HEK293 (cell line): ENCODE measurements at regions not wholly inside any gene's neighbourhood (a gene's known extent, or its start where the extent isn't known, plus 50 kb on each side); places are given as distances from the start of the nearest gene placed in this dataset.

ENCODE experiments used
- KLF10 ChIP-seq: fragments of 450-650 bp; IDR thresholded peaks from 2 replicates; pipeline ENCODE4 v1.5.1; 2018; ENCODE audit warnings: missing biosample characterization, mild to moderate bottlenecking, missing genetic modification characterization
- ZNF114 ChIP-seq: fragments of 450-650 bp; formaldehyde crosslinking; IDR thresholded peaks from 2 replicates; pipeline ENCODE4 v1.5.0; 2017; ENCODE audit warnings: missing biosample characterization, missing genetic modification characterization
- ZNF138 ChIP-seq: fragments of 450-650 bp; formaldehyde crosslinking; IDR thresholded peaks from 2 replicates; pipeline ENCODE4 v1.5.1; 2016; ENCODE audit warnings: missing biosample characterization, missing genetic modification characterization, borderline replicate concordance
- ZNF221 ChIP-seq: fragments of 450-650 bp; formaldehyde crosslinking; IDR thresholded peaks from 2 replicates; pipeline ENCODE4 v1.5.1; 2017; ENCODE audit warnings: missing biosample characterization, missing genetic modification characterization, borderline replicate concordance
- ZNF239 ChIP-seq: fragments of 450-650 bp; formaldehyde crosslinking; IDR thresholded peaks from 2 replicates; pipeline ENCODE4 v1.5.1; 2016; ENCODE audit warnings: missing biosample characterization, missing genetic modification characterization
- ZNF544 ChIP-seq: fragments of 450-650 bp; formaldehyde crosslinking; IDR thresholded peaks from 2 replicates; pipeline ENCODE4 v1.5.0; 2017; ENCODE audit warnings: missing biosample characterization, missing genetic modification characterization
- ZNF549 ChIP-seq: fragments of 450-650 bp; IDR thresholded peaks from 2 replicates; pipeline ENCODE4 v1.5.1; 2018; ENCODE audit warnings: missing biosample characterization, missing genetic modification characterization, mild to moderate bottlenecking, inconsistent platforms, moderate library complexity
- ZNF596 ChIP-seq: fragments of 450-650 bp; IDR thresholded peaks from 2 replicates; pipeline ENCODE4 v1.5.0; 2018; ENCODE audit warnings: missing biosample characterization, mild to moderate bottlenecking, missing genetic modification characterization, moderate library complexity
- ZNF626 ChIP-seq: fragments of 450-650 bp; sonication (Bioruptor Pico); formaldehyde crosslinking; IDR thresholded peaks from 2 replicates; pipeline ENCODE4 v1.5.1; 2018; ENCODE audit warnings: missing biosample characterization, missing genetic modification characterization, inconsistent platforms
- TF ChIP-seq, protein P1 (sequence below): fragments of 450-650 bp; formaldehyde crosslinking; IDR thresholded peaks from 2 replicates; pipeline ENCODE4 v1.5.1; 2016; ENCODE audit warnings: missing biosample characterization, missing genetic modification characterization
- TF ChIP-seq, protein P2 (sequence below): fragments of 450-650 bp; formaldehyde crosslinking; IDR thresholded peaks from 2 replicates; pipeline ENCODE4 v1.5.1; 2016; ENCODE audit warnings: missing biosample characterization, missing genetic modification characterization, low read depth
- TF ChIP-seq, protein P3 (sequence below): fragments of 450-650 bp; formaldehyde crosslinking; IDR thresholded peaks from 2 replicates; pipeline ENCODE4 v1.5.1; 2016; ENCODE audit warnings: missing biosample characterization, missing genetic modification characterization

DNA sequence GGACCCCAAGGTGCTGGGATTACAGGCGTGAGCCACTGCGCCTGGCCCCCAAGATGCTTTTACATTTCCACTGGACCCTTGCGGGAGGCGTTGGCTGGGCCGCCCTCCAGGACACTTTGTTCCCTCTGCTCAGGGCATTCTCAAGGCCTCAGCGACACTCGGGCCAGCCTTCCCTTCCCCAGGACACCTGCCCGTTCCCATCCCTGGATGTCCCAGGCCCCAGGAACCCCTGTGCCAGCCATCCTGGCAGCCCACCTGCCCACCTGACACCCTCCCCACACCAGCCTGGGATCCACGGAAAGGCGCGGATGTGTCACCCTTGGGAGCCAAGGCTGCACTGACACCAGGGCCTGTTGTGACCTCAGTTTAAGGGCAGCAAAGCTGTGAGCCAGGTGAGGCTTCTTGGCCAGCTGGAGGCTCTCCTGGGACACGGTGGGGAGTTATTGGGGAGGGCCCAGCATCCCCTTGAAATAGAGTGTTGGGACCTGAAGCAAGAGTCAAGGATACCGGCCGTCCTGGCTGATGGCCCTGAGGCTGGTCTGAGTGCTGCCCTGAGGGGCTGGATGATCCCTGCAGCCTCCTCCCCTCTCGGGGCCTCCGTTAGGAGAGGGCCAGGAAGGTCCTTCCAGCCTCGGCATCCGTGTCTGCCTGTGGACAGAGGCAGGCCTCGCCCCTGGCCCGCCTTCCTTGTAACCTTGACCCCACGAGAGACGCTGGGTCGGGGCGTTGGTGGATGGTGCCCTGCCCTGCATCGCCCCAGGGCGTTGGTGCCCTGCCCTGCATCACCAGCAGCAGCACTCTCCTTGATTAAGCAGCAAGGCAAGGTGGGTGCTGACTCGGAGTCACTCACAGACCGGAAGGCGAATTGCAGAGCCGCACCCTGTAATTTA, 84.2 kb upstream of the BHLHE23 start:
- TF ChIP-seq ZNF138 (tag by site-specific recombination) (no peak), ZNF626 (no peak), ZNF596 (tag by site-specific recombination) (no peak), ZNF221 (tag by site-specific recombination) (no peak), ZNF114 (tag by site-specific recombination) (no peak), ZNF544 (no peak), ZNF549 (tag by site-specific recombination) (no peak), ZNF239 (tag by site-specific recombination) (no peak), KLF10 (tag by site-specific recombination) (no peak)
- TF ChIP-seq, protein P1, sequence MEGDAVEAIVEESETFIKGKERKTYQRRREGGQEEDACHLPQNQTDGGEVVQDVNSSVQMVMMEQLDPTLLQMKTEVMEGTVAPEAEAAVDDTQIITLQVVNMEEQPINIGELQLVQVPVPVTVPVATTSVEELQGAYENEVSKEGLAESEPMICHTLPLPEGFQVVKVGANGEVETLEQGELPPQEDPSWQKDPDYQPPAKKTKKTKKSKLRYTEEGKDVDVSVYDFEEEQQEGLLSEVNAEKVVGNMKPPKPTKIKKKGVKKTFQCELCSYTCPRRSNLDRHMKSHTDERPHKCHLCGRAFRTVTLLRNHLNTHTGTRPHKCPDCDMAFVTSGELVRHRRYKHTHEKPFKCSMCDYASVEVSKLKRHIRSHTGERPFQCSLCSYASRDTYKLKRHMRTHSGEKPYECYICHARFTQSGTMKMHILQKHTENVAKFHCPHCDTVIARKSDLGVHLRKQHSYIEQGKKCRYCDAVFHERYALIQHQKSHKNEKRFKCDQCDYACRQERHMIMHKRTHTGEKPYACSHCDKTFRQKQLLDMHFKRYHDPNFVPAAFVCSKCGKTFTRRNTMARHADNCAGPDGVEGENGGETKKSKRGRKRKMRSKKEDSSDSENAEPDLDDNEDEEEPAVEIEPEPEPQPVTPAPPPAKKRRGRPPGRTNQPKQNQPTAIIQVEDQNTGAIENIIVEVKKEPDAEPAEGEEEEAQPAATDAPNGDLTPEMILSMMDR (tag by site-specific recombination), result no peak
- TF ChIP-seq, protein P2, sequence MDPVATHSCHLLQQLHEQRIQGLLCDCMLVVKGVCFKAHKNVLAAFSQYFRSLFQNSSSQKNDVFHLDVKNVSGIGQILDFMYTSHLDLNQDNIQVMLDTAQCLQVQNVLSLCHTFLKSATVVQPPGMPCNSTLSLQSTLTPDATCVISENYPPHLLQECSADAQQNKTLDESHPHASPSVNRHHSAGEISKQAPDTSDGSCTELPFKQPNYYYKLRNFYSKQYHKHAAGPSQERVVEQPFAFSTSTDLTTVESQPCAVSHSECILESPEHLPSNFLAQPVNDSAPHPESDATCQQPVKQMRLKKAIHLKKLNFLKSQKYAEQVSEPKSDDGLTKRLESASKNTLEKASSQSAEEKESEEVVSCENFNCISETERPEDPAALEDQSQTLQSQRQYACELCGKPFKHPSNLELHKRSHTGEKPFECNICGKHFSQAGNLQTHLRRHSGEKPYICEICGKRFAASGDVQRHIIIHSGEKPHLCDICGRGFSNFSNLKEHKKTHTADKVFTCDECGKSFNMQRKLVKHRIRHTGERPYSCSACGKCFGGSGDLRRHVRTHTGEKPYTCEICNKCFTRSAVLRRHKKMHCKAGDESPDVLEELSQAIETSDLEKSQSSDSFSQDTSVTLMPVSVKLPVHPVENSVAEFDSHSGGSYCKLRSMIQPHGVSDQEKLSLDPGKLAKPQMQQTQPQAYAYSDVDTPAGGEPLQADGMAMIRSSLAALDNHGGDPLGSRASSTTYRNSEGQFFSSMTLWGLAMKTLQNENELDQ, result no peak
- TF ChIP-seq, protein P3, sequence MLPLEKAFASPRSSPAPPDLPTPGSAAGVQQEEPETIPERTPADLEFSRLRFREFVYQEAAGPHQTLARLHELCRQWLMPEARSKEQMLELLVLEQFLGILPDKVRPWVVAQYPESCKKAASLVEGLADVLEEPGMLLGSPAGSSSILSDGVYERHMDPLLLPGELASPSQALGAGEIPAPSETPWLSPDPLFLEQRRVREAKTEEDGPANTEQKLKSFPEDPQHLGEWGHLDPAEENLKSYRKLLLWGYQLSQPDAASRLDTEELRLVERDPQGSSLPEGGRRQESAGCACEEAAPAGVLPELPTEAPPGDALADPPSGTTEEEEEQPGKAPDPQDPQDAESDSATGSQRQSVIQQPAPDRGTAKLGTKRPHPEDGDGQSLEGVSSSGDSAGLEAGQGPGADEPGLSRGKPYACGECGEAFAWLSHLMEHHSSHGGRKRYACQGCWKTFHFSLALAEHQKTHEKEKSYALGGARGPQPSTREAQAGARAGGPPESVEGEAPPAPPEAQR (tag by site-specific recombination), result no peak
